SU-DHL-6 (cell line): ENCODE measurements at regions not wholly inside any gene's neighbourhood (a gene's known extent, or its start where the extent isn't known, plus 50 kb on each side); places are given as distances from the start of the nearest gene placed in this dataset.

ENCODE experiments used
- EZH2phosphoT487 ChIP-seq: fragments of 200-600 bp; sonication (generic), shearing (Covaris generic); conservative IDR thresholded peaks from 2 replicates; pipeline ENCODE4 v1.6.1; 2018; ENCODE audit warnings: mild to moderate bottlenecking, antibody characterized with exemption, low read length, moderate library complexity, mixed read lengths
- TF ChIP-seq, protein P1 (sequence below): fragments of 200-600 bp; sonication (generic); IDR thresholded peaks from one replicate; pipeline ENCODE4 v1.5.1; 2017; ENCODE audit warnings: antibody characterized with exemption, mild to moderate bottlenecking, low read length, moderate library complexity; ENCODE audit not compliant: insufficient read depth, poor library complexity, severe bottlenecking

DNA sequence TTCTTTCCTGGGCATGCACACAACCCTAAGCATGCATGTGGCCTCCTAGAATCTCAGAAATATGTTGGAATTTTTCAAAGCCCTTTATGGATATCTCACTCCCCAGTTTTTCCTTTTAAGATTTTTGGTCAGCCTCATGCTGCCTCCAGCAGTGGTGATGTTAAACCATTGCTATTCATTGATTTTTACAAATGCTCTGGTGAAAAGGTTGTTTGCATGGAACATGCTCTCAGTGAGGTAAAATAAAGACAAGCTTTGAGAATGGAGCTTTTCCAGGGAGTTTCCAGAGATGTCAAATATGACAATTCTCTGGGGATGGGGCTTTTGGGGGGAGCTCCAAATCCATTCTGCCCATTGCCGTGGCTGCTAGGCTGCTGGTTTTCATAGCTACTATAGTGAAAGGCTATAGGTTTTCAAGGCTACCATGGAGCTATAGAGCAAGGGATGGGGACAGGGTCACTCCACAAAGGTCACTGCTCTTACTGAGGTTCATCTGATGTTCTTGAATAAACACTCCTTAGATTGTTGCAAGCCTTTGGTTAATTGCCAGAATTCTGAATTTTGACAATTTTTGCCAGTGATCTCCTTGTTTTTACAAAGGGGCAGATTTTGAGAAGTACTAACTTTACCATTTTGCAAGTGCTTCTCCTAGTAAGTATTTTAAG is 178.1 kb upstream of the ARG1 start:
- TF ChIP-seq, protein P1, sequence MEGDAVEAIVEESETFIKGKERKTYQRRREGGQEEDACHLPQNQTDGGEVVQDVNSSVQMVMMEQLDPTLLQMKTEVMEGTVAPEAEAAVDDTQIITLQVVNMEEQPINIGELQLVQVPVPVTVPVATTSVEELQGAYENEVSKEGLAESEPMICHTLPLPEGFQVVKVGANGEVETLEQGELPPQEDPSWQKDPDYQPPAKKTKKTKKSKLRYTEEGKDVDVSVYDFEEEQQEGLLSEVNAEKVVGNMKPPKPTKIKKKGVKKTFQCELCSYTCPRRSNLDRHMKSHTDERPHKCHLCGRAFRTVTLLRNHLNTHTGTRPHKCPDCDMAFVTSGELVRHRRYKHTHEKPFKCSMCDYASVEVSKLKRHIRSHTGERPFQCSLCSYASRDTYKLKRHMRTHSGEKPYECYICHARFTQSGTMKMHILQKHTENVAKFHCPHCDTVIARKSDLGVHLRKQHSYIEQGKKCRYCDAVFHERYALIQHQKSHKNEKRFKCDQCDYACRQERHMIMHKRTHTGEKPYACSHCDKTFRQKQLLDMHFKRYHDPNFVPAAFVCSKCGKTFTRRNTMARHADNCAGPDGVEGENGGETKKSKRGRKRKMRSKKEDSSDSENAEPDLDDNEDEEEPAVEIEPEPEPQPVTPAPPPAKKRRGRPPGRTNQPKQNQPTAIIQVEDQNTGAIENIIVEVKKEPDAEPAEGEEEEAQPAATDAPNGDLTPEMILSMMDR, result no peak
- TF ChIP-seq EZH2phosphoT487, result no peak
